ENCODE measurements at regions not wholly inside any gene's neighbourhood (a gene's known extent, or its start where the extent isn't known, plus 50 kb on each side); places are given as distances from the start of the nearest gene placed in this dataset.
"Not testable (repeated sequence)": the region's sequence is repeated elsewhere in the genome, so short reads cannot be mapped to it uniquely, and the experiment has no call there.

DNA sequence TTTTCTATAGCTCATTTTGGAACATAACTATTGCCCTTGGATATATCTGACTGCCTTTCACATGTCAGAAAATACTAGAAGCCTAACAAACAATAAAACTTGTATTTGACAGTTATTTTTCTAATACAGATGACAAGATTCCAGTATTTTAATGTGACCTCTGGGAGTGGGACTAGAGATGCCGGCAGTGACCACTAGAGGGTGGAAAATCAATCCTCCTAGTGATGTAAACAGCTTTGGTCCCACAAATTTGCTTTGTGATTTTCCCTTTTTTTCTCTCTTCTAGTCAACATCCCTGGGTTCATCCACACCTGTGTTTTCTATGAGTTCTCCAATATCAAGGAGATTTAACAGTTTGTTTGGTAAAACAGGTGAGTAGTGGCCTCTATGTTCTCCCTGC lies 615.1 kb downstream of the SPATA31A6 start:
- TF ChIP-seq YY1 (IDR thresholded peaks at IDR 0.05; ENCODE audit: insufficient read depth, insufficient read length); ZNF274 (IDR thresholded peaks at IDR 0.05; ENCODE audit: low read depth, low read length): not testable (repeated sequence)
